HG03108 (cell line): ENCODE measurements at regions not wholly inside any gene's neighbourhood (a gene's known extent, or its start where the extent isn't known, plus 50 kb on each side); places are given as distances from the start of the nearest gene placed in this dataset.
"Not testable (repeated sequence)": the region's sequence is repeated elsewhere in the genome, so short reads cannot be mapped to it uniquely, and the experiment has no call there.

Source experiments
- ATAC-seq: cut with Tn5 transposase; IDR thresholded peaks from one replicate; pipeline ENCODE4 v1.9.1; 2021; ENCODE audit warnings: moderate library complexity; ENCODE audit not compliant: unreplicated experiment

GRCh38 chr22:25482091-25482760 is 82.2 kb upstream of the GRK3 start:
- ATAC-seq: no peak

- no peak for ATAC-seq
Observed at GRCh38 chr22:25482868-25483639, 81.4 kb upstream of the GRK3 start.

- no peak for ATAC-seq
Observed at GRCh38 chr22:25483931-25484330, 80.5 kb upstream of the GRK3 start.

- ATAC-seq: no peak
Observed at GRCh38 chr22:25484521-25485315, 79.8 kb upstream of the GRK3 start.

- ATAC-seq: peak; percentile 66
Observed at GRCh38 chr22:25485626-25486545, 78.6 kb upstream of the GRK3 start.

- ATAC-seq: no peak
Observed at GRCh38 chr22:25487508-25487907, 77.0 kb upstream of the GRK3 start.

- ATAC-seq: no peak
Observed at GRCh38 chr22:25488244-25489020, 76.0 kb upstream of the GRK3 start.

GRCh38 chr22:25489947-25490346 is 74.5 kb upstream of the GRK3 start:
- ATAC-seq: no peak

- no peak for ATAC-seq
Observed at GRCh38 chr22:25490896-25491295, 73.6 kb upstream of the GRK3 start.

GRCh38 chr22:25492162-25492561 is 72.3 kb upstream of the GRK3 start:
- ATAC-seq: no peak

GRCh38 chr22:25492841-25493734 is 71.4 kb upstream of the GRK3 start:
- ATAC-seq: no peak

GRCh38 chr22:25493794-25494193 is 70.7 kb upstream of the GRK3 start:
- no peak for ATAC-seq

GRCh38 chr22:25494774-25495173 is 69.7 kb upstream of the GRK3 start:
- no peak for ATAC-seq

- no peak for ATAC-seq
Observed at GRCh38 chr22:25495285-25495684, 69.2 kb upstream of the GRK3 start.

GRCh38 chr22:25496396-25497064 is 67.9 kb upstream of the GRK3 start:
- no peak for ATAC-seq

- no peak for ATAC-seq
Observed at GRCh38 chr22:25497181-25497641, 67.3 kb upstream of the GRK3 start.

GRCh38 chr22:25497716-25498115 is 66.8 kb upstream of the GRK3 start:
- ATAC-seq: no peak

- ATAC-seq: not testable (repeated sequence)
Observed at GRCh38 chr22:25500671-25501070, 63.8 kb upstream of the GRK3 start.
